SK-N-MC (cell line): ENCODE measurements at regions not wholly inside any gene's neighbourhood (a gene's known extent, or its start where the extent isn't known, plus 50 kb on each side); places are given as distances from the start of the nearest gene placed in this dataset.

Experiments
- EZH2 ChIP-seq: fragments of 200-600 bp; sonication (generic); IDR thresholded peaks from one replicate; pipeline ENCODE4 v1.6.1; 2017; ENCODE audit warnings: antibody characterized with exemption
- POLR2AphosphoS5 ChIP-seq: IDR thresholded peaks from 2 replicates; pipeline ENCODE4 v1.6.1; 2012; ENCODE audit warnings: mild to moderate bottlenecking, low read depth, low read length, borderline replicate concordance

DNA sequence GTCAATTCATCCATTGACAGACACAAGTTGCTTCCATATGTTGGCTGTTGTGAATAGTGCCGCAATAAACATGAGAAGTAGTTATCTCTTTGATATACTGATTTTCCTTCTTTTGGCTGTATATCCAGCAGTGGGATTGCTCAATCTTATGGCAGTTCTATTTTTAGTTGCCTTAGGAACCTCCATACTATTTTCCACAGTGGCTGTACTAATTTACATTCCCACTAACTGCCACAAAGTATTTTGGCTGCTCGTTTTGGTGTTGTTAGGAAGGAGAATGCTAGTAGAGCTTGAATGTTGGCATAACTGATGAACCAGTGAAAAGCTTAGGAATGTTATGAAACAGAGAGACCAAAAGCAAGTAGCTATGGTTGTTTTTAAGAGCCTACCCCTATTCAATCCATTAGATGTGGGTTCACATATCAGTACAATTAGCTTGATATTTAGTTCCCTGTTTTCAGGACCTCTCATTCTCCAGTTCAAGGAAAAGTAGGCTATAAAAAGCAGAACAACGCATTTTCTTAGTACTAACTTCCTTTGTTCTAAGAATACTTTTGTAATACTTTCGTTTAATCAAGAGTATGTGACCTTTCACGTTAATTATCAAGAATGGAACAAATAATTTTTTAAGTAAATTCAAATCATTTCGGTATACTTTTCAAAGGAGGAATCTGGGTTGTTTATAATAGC, 100.3 kb downstream of the FAS start:
- TF ChIP-seq POLR2AphosphoS5 = no peak
- no peak for TF ChIP-seq EZH2
